GM12872 (cell line): ENCODE measurements at regions not wholly inside any gene's neighbourhood (a gene's known extent, or its start where the extent isn't known, plus 50 kb on each side); places are given as distances from the start of the nearest gene placed in this dataset.

Experiments used
- CTCF ChIP-seq: IDR thresholded peaks from 3 replicates; pipeline ENCODE4 v1.5.1; 2011; ENCODE audit warnings: low read depth, mild to moderate bottlenecking, low read length, moderate library complexity; ENCODE audit not compliant: insufficient read depth

GRCh38 chr3:146873748-146874147 lies 268.6 kb upstream of the PLSCR5 start:
- TF ChIP-seq CTCF, result no peak

- no peak for TF ChIP-seq CTCF
Observed at GRCh38 chr3:146865175-146865755, 260.1 kb upstream of the PLSCR5 start.

DNA sequence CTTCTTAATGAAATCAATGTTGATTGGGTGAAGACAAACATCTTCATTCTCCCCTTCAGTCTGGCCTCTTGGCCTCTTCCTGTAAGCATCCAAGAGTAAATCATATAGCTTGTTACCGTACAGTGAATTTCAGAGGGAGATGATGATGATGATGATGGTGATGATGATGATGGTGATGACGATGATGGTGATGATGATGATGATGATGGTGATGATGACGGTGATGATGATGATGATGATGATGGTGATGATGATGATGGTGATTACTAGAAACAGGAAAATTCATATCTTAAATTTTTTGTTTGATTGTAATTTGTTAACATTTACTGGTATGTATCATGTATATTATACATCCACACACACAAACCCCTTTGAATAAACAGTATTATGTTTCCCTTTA lies 256.1 kb upstream of the PLSCR5 start:
- TF ChIP-seq CTCF, result no peak

DNA sequence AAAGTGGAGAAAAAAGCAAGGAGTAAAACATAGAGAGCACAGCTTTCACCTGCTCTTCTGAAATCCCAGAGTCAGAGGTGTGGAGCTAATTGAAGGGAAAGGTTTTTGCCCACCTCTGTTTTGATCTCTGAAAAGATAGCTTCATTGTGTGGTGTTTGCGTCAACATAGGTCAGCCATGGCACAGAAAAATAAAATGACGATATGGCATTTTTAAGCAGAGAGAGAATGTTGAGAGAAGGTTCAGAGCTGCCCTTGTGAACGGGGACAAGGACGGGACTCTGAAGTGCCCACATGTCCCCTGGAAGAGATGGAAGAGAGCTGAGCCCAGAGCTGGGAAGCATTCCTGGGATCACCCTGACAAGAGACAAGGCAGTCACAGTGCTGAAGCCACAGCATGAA lies 249.4 kb upstream of the PLSCR5 start:
- TF ChIP-seq CTCF, result no peak

- TF ChIP-seq CTCF, result no peak
Observed at GRCh38 chr3:146851665-146852064, 246.5 kb upstream of the PLSCR5 start.

- TF ChIP-seq CTCF, result no peak
Observed at GRCh38 chr3:146845361-146845760, 240.2 kb upstream of the PLSCR5 start.

DNA sequence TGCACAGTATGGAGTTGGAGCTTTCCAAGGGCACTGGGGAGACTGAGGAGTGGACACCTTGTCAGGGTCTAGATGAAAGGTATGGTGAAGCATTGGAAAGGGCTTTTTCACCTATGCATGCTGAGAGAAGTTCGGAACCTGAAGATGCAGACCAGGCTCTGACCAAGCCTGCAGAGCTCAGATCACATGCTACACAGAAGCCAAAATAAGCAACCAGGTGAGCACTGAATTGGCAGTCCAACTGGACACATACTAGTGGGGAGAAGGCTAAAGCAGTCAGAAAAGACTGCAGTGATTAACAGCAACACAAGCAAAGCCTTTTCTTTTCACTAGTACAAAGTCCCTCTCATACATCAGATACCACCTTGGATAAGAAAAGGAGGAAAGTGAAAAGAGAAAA lies 238.3 kb upstream of the PLSCR5 start:
- TF ChIP-seq CTCF, result no peak

- TF ChIP-seq CTCF, result no peak
Observed at GRCh38 chr3:146839727-146840375, 234.7 kb upstream of the PLSCR5 start.
